Kidney tubule cell (primary cell): ENCODE measurements at regions not wholly inside any gene's neighbourhood (a gene's known extent, or its start where the extent isn't known, plus 50 kb on each side); places are given as distances from the start of the nearest gene placed in this dataset.

Source experiments
- DNase-seq: peaks from one replicate; pipeline ENCODE4 v3.0.0-alpha.2; 2018; ENCODE audit warnings: low spot score

DNA sequence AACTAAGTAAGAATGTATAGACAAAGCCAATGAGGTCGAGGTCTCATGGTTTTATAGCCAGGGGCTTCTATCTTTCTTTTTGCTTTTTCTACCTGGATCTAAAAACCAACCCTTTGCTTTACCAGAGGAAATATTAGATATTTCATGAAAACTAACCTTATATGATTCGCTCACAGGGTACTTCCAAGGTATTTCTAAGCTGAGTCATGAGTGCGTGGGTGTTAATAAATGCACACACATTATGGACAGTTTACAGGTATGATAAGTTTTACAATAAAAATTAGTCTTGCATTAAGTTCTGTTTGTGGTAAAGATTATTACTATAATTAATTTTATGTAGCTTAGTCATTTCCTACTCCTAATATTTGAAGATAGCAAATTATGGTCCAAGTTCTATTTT, 217.2 kb downstream of the CHRM3 start:
- DNase-seq, result peak; percentile 2

DNA sequence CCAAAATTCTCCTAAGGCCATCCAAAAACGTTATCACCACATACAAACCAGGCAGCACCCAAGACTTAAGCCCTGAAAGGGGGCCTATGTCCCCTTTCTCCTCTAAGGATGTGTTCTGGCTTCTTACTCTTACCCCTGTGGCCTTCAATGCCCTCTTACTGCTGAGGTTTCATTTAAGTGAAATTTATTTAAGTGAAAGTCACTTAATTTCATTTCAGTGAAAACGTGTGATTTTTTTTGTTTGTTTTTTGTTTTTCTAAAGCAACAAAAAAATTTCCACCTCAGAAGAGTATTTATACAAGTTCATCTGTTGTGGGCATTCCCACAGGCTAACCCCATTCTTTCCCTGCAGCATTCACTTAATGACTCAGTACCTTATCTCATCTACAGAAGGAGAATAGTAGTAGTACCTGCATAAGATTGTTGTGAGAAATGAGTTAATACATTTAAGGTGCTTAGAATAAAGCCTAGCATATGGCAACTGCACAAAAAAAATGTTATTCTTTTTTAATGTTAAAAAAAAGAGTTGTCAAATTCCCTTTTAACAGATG, 220.6 kb downstream of the CHRM3 start:
- DNase-seq, result no peak

DNA sequence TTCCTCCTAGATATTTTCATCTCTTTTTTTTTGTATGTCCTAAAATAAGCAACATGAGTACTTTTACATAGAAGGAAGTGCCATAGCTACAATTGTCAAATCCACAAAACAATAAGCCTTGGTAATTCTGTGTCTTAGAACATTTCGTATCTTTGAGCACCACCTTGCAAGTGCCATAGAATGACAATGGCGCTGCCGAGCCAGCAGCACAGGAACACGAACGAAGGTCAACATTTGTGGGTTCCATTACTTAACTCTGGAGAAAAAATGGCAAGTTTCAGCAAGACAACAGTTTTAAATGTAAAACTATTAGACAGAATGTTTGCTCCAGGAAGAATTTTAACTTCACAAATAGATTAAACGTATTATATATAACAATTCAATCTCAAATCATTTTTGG, 222.1 kb downstream of the CHRM3 start:
- no peak for DNase-seq

DNA sequence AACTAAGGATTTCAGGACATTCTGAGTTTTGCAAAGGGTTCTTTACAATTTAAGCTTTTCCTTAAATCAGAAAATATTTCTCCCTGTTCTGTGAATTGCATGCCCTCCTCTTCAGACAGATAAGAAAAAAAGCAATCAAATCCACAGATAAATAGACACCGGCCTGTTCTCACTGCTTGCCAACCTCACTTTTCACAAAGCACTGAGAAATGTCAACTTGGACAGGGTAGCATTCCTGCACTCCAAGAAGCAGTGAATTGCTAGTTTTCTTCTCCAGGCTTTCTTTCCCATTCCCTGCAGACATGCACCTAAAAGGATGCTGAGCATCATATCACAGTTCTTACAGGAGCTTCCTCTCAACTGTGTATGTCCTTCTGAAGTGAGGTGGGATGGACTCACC, 226.0 kb downstream of the CHRM3 start:
- DNase-seq, result no peak

DNA sequence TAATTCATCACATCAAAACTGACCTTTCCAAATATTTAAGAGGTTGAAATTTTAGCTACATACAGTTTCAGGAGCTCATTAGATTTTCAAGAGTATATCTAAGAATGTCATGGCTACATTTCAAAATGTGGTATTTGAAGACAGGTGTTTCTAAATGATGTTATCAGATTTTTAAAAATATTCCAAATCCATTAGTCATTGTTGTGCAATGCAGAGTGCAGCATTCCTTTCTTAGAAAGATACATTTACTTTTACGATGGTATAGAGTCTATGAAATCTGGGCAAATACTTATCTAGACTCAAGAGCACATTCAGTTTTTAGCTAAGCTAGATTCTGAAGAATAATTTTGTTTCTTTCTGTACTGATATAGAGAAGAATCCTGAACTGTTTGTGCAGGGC, 230.3 kb downstream of the CHRM3 start:
- DNase-seq, result no peak

DNA sequence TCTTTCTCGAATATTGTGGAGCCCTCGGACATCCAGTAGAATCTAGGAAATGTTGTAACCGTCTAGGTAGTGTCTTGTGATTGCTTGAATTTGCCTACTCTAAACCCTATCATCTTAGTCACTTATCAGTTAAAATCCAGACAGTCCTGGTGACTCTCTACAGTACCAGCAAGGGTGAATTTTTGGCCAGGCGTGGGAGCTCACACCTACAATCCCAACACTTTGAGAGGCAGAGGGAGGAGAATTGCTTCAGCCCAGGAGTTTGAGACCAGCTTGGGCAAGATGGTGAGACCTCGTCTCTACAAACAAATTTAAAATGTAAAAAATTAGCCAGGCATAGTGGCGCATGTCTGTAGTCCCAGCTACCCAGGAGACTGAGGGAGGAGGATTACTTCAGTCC, 230.9 kb downstream of the CHRM3 start:
- DNase-seq, result no peak

DNA sequence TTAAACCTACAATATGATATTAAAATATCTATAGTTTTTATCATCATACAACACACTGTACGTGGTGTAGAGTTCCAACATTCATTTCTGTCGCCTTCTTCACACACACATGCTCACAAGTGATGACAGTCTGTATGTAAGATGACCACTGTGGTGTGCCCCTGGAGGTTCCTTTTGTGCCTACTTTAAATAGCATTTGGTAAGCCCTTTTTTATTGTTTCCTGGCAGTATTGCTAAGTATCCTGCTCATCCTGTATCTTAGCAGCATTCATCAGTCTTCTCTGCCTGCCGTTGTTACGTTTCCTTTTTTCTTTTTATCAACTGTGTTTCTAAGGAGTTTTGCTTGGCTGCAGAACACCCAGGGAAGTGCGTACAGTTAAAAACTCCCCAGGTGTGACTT, 231.4 kb downstream of the CHRM3 start:
- no peak for DNase-seq

DNA sequence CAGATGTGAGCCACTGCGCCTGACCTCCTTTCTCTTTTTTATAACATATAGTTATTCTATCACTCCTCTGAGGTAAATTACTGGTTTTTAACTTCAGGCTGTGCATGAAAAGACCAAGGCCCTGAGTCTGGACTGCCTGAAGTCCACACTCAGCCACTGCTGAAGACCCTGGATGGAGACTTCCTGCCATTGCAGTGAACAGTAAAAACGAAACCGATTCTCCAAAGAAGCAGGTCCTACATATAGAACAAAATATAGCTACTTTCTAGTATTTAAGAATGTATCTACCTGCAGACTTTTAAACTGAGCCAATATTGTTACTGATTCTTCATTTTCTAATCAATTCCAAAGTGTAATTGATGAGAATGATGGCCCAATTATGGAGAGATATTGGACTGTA, 232.8 kb downstream of the CHRM3 start:
- DNase-seq, result no peak

DNA sequence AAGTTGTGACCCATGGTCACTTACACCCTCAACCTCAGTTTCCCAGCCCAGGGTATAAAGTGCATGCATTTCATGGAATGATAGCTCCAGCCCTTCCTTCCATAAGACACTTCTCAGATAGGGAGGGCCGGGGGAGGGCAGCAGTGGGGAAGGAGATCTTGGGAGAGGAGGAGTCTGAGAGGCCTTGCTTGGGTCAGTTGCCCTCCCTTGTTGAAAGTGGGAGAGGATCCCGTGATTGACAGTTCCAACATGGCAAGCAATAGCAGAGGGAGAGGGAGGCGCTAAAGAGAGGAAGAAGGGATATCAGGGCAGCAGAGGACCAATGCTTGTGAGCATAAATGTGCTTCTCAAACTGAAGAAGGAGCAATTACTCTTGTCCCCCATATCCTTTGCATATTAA, 244.4 kb downstream of the CHRM3 start:
- no peak for DNase-seq

DNA sequence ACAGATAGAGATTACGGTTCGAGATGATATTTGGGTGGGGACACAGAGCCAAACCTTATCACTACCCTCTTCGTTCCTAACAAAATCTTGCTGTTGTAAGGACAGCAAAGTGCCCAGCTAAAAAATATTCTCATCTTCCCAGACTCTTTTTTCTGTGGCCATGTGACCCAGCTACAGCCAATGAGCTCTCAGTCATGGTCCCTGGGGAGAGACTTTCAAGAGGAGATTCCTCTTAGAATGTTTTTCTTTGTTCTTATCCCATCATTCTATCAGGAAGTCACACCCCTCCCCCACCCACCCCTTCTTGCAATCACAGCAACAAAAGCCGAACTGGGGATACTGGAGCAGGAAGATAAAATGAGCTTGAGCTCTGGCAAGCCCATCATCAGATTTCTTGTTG, 247.1 kb downstream of the CHRM3 start:
- no peak for DNase-seq

DNA sequence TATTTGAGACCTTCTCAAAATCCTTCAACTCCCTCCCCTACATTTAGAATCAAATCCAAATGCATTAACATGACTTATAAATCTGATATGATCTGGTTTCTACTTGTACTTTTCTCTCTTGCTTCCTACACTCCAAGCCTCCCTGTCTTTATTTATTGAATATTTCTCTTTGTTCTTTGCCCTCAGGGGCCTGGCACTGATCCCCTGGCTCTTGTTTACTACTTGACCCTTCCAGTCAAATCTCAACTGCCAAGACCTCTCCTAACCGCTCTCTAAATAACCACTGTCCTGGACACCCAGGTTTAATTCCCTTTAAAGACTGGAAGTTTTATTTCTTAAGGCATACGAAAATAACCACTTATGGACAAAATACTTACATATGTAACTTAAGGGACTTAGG, 248.9 kb downstream of the CHRM3 start:
- no peak for DNase-seq

DNA sequence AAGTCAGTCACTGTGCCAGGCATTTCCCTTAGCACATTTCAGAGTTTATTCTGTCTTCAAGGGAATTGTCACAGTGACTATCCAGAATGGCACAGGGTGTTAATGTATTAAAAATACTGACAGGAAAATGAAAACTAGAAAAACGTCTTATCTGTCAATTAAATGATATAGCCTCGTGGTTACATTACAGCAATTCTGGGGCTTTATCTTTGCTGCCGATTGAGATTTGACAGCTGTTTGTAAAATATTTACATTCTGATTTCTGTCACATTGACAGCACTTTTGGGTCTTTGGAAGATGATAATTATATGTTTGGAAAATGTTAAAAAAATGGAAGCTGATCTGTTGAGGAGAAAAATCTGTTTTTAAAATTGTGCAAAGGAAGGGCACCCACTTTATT, 250.0 kb downstream of the CHRM3 start:
- DNase-seq, result no peak

DNA sequence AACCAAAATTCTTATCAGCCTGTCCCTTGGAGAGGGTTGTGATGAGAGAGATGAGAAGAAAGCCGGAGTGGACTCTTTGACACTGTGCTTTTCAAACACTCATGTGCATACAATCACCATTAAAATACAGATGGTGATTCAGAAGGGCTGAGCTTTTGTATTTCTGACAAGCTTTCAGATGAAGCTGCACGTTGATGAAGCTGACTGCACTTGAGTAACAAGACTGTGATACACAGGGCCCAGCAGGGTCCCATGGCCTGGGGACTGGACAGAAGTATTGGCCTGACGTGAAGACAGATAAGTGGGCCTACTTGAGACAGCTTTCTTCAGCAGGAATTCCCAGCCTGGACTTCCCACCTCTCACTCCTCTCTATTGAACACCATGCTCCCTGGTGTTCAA, 258.2 kb downstream of the CHRM3 start:
- no peak for DNase-seq

DNA sequence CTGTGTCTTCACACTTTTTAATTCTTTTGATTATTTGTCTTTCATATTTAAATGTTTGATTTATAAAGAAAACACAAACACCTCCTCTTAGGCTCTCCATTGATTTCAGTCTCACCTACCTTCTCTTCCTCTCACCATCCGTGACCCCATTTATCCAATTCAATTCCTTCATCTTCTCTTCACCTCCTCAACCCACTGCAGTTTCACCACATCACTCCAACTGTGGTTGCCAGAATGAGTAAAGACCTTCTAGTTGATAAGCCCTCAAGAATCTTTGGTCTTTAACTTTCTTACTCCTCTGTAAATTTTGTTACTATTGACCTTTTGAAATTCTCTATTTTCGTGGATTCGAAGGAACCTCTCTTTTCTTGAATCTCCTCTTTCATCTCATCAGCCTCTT, 260.7 kb downstream of the CHRM3 start:
- no peak for DNase-seq

DNA sequence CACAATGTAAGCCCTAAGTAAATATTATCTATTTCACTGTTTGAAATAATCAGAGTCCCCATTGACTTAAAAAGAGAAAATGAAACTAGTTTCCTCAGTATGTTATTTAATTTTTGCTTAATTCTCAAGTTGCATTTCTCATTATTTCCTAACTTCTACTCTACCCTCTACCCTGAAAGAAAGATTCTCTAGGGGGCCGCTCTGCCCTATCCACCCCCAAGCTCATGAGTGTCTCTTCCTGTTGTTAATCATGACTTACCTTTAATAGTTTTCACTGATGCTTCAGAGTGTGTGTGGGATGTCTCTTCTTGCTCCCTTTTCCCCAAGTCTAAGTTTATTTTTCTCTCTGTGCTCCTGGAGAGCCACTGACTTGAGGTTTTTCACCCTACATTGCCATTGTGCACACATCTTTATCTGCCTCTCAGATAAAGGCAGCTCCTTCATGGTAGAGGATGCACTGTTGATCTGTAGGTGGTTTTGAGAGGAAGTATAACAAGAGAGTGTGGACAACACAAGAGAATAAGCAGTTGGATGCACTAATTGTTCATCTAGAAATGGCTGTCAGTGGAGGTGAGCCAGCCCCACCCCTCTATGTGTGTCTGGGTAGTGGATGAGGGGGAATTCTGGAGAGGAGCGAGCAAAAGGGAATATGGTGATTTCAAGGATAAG, 261.7 kb downstream of the CHRM3 start:
- no peak for DNase-seq

DNA sequence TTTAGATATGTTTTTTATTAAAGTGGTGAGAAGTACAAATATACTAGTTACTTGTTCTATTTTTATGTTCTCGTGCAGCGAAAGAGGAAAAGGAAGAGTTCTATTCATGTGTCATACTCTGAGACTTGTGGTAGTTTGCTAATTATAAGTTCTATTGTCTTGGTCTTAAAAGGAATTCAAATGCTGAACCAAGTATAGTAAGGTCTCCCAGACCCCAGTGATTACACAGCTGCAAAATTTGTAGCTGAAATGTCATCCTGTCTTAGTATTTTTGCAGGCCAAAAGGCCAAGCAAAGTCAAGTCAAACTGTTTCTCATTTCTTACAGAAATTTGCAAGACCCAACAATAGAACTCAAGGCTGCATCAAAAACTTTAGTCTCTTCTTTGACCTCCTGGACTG, 268.7 kb downstream of the CHRM3 start:
- DNase-seq, result no peak

DNA sequence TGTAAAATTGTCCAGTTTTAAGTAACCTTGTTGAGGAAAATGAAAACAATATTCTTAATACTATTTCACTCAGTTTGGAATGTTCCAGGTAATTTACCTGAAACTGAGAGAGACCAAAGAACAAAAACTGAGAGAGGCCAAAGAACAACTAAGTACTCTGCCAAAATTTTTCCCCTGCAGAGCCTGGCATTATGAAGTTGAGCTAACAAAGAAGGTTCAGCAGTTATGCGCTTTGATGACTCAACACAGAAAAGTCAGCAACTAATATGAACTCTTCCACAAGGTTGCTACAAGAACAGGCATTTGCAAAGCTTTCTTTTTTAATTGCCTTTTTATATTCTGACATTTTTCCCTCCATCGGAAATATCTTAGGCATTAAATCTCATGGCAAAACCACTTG, 270.9 kb downstream of the CHRM3 start:
- DNase-seq, result no peak

DNA sequence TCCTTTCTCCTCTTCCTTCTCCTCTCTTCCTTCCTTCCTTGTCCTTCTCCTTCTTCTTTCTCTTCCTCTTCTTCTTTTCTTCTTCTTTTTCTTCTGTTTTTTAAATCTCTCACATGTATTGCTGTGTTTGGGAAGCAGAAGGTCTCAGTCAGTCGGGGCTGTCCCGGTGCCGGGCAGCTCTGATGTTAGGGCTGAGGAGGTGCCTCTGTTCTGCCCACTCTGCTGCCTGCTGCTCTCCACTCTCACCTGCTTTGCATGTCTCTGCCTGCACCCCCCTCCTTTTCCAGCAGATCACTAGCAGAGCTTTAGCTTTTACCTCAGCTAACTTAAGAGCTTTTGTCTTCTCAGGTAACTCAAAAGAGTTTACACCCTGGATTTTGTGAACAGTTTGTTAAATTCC, 276.6 kb downstream of the CHRM3 start:
- DNase-seq, result no peak

DNA sequence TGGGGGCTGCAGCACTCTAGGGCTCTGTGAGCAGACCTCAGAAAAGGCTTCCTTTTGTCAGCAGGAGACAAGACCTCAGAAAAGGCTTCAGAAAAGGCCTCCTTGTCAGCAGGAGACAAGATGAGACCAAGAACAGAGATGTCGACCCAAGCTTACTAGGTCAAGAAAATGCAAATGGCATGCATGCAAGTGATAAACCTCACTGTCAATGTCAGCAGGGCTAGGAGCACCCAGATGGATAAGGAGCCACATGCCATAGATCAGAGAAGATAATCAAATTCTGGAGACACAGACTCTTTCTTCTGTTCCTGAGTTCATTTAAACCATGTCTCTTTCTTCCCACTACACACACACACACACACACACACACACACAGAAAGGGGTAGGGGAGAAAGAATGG, 285.9 kb downstream of the CHRM3 start:
- no peak for DNase-seq

DNA sequence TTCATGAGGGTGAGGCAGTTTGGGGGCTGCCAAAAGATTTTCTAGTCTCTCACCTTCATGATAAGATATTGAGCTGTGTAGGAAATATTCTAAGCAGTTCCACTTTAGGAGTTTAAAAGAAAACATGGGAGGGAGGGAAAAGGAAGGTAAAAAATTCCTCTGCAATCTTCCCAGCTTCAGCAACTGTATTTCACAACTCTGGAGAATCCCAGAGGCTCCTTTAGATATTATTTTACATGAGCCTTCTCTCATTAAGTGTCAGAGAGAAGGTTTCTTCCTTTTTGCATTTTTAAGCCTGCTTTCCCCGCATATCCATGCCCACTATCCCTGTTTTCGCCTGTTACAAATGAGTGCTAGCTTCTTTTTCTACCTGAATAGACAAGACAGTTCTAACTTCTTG, 289.4 kb downstream of the CHRM3 start:
- no peak for DNase-seq

DNA sequence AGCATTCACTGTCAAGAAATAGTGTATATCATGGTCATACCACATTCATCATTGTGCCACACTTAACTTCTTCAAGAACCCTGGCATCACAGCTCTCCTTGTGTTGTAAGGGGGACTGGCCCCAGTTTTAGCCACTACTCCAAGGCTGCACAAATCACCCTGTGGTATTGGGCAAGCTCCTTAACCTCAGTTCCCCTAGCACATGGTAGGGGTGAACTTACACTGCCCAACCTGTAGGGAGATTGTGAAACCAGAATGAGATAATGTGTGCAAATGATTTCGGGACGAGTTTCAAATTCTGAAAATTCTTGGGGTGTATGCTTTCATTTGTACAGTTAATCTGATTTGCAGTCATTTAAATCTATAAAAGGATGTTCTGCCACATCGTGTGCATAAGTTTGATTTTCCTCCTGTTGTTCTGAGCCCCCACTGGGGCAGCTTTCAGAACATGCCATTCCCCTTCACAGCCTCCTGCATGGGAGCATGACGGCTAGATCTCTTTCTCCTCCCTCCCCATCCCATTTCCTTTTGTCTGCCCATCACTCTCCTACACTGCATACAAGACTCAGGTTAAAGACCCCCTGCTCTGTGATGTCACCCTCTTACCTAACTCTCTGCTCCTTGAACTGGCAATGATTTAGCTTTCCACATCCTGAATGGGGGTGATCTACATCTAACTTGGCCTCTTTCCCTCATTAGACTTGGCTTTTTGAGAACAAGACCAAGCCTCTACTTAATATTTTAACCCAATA, 290.3 kb downstream of the CHRM3 start:
- DNase-seq, result no peak

DNA sequence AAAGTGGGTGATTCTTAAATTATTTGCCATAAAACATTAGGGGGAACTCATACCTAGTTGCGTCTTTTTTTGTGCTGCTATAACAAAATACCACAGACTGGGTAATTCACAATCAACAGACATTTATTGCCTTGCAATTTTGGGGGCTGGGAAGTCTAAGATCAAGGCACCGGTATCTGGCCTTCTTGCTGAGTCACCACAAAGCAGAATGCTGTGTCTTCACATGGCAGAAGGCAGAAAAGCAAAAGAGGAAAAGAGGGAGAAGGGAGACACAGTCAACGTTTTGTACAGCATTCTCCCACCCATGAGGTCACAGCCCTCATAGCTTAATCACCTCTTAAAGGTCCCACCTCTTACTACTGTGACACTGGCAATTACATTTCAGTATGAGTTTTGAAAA, 291.0 kb downstream of the CHRM3 start:
- no peak for DNase-seq

DNA sequence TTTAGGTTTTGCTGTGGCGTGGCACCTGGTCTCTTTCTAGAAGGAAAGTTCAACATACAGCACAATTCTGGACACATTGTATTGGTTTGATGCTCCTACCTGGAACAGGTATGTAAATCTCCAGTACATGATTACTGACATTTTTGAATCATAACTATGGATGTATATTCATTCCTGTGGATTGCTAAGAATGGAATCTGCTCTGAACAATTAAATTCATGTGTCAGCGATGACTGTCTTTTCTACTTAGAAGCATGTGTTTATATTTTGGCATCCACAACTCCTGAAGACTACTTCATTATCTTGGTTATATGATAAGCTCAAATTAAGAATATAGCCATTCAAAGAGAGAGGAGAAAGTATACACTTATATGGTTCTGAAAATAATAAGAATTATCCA, 291.8 kb downstream of the CHRM3 start:
- no peak for DNase-seq

DNA sequence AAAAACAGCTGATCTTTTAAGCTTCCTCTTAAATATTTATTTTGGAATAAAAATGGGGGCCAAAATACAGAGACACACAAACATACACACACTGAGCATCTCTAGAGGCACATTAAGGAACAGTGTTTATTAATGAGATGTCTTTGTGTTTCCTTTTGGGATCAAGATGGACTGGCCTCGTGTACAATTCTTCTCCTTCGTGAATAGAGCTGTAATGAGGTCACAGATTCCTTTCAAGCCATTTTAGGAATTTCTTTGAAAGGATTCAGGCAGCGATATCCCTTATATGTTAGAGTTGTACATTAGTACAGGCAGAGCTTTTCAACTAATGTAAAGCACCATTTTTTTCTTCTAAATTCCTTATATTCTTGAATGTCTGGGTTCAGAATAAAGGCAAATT, 295.7 kb downstream of the CHRM3 start:
- DNase-seq, result no peak
